ENCODE measurements at regions not wholly inside any gene's neighbourhood (a gene's known extent, or its start where the extent isn't known, plus 50 kb on each side); places are given as distances from the start of the nearest gene placed in this dataset.

- H3K4me3 ChIP-seq (ENCODE audit: insufficient read depth, low read depth, low read length): no peak overlapping the region
- DNase-seq: no peak
- no peaks in the 10 kb centered on the region for H3K36me3 ChIP-seq (replicated peaks; ENCODE audit: control insufficient read depth, insufficient read depth, low read length)
- H3K27me3 ChIP-seq (ENCODE audit: control insufficient read depth, insufficient read depth, low read length): no peaks in the 10 kb centered on the region
Measured at GRCh38 chr13:30027569-30028455, 177.4 kb upstream of the UBL3 start.

- Histone ChIP-seq H3K4me3 (ENCODE audit: insufficient read depth, low read depth, low read length) (no peak overlapping the region), H3K27me3 (ENCODE audit: control insufficient read depth, insufficient read depth, low read length) (no peaks in the 10 kb centered on the region), H3K36me3 (replicated peaks; ENCODE audit: control insufficient read depth, insufficient read depth, low read length) (no peaks in the 10 kb centered on the region)
- DNase-seq: no peak
Measured at GRCh38 chr13:30026909-30027308, 176.5 kb upstream of the UBL3 start.

- Histone ChIP-seq H3K36me3 (replicated peaks; ENCODE audit: control insufficient read depth, insufficient read depth, low read length) (no peaks in the 10 kb centered on the region), H3K27me3 (ENCODE audit: control insufficient read depth, insufficient read depth, low read length) (no peaks in the 10 kb centered on the region), H3K4me3 (ENCODE audit: insufficient read depth, low read depth, low read length) (no peak overlapping the region)
- DNase-seq: no peak
Measured at GRCh38 chr13:30026093-30026492, 175.7 kb upstream of the UBL3 start.

GRCh38 chr13:30025351-30025750, 174.9 kb upstream of the UBL3 start:
- no peak for DNase-seq
- no peaks in the 10 kb centered on the region for H3K27me3 ChIP-seq (ENCODE audit: control insufficient read depth, insufficient read depth, low read length)
- no peaks in the 10 kb centered on the region for H3K36me3 ChIP-seq (replicated peaks; ENCODE audit: control insufficient read depth, insufficient read depth, low read length)
- H3K4me3 ChIP-seq (ENCODE audit: insufficient read depth, low read depth, low read length): no peak overlapping the region

GRCh38 chr13:30024125-30024865, 173.9 kb upstream of the UBL3 start:
- Histone ChIP-seq H3K4me3 (ENCODE audit: insufficient read depth, low read depth, low read length) (no peak overlapping the region), H3K27me3 (ENCODE audit: control insufficient read depth, insufficient read depth, low read length) (no peaks in the 10 kb centered on the region)
- DNase-seq: no peak

GRCh38 chr13:30023196-30023895, 172.9 kb upstream of the UBL3 start:
- Histone ChIP-seq H3K36me3 (replicated peaks; ENCODE audit: control insufficient read depth, insufficient read depth, low read length) (no peaks in the 10 kb centered on the region), H3K4me3 (ENCODE audit: insufficient read depth, low read depth, low read length) (no peak overlapping the region), H3K27me3 (ENCODE audit: control insufficient read depth, insufficient read depth, low read length) (no peaks in the 10 kb centered on the region)
- no peak for DNase-seq

More at GRCh38 chr13:30024125-30024865, 173.9 kb upstream of the UBL3 start:
- H3K36me3 ChIP-seq (replicated peaks; ENCODE audit: control insufficient read depth, insufficient read depth, low read length): no peaks in the 10 kb centered on the region

GRCh38 chr13:30022796-30023195, 172.4 kb upstream of the UBL3 start:
- Histone ChIP-seq H3K4me3 (ENCODE audit: insufficient read depth, low read depth, low read length) (no peak overlapping the region), H3K27me3 (ENCODE audit: control insufficient read depth, insufficient read depth, low read length) (no peaks in the 10 kb centered on the region), H3K36me3 (replicated peaks; ENCODE audit: control insufficient read depth, insufficient read depth, low read length) (no peaks in the 10 kb centered on the region)
- no peak for DNase-seq

GRCh38 chr13:30022256-30022655, 171.8 kb upstream of the UBL3 start:
- H3K4me3 ChIP-seq (ENCODE audit: insufficient read depth, low read depth, low read length): no peak overlapping the region
- DNase-seq: no peak
- H3K36me3 ChIP-seq (replicated peaks; ENCODE audit: control insufficient read depth, insufficient read depth, low read length): no peaks in the 10 kb centered on the region
- H3K27me3 ChIP-seq (ENCODE audit: control insufficient read depth, insufficient read depth, low read length): no peaks in the 10 kb centered on the region

GRCh38 chr13:30021611-30022010, 171.2 kb upstream of the UBL3 start:
- Histone ChIP-seq H3K27me3 (ENCODE audit: control insufficient read depth, insufficient read depth, low read length) (no peaks in the 10 kb centered on the region), H3K36me3 (replicated peaks; ENCODE audit: control insufficient read depth, insufficient read depth, low read length) (no peaks in the 10 kb centered on the region), H3K4me3 (ENCODE audit: insufficient read depth, low read depth, low read length) (no peak overlapping the region)
- DNase-seq: no peak

GRCh38 chr13:30020726-30021312, 170.4 kb upstream of the UBL3 start:
- DNase-seq: no peak
- Histone ChIP-seq H3K27me3 (ENCODE audit: control insufficient read depth, insufficient read depth, low read length) (no peaks in the 10 kb centered on the region), H3K4me3 (ENCODE audit: insufficient read depth, low read depth, low read length) (no peak overlapping the region), H3K36me3 (replicated peaks; ENCODE audit: control insufficient read depth, insufficient read depth, low read length) (no peaks in the 10 kb centered on the region)

GRCh38 chr13:30019648-30020626, 169.5 kb upstream of the UBL3 start:
- Histone ChIP-seq H3K4me3 (ENCODE audit: insufficient read depth, low read depth, low read length) (no peak overlapping the region), H3K36me3 (replicated peaks; ENCODE audit: control insufficient read depth, insufficient read depth, low read length) (no peaks in the 10 kb centered on the region), H3K27me3 (ENCODE audit: control insufficient read depth, insufficient read depth, low read length) (no peaks in the 10 kb centered on the region)
- peak; percentile 46 for DNase-seq

GRCh38 chr13:30017880-30018279, 167.5 kb upstream of the UBL3 start:
- Histone ChIP-seq H3K4me3 (ENCODE audit: insufficient read depth, low read depth, low read length) (no peak overlapping the region), H3K27me3 (ENCODE audit: control insufficient read depth, insufficient read depth, low read length) (no peaks in the 10 kb centered on the region)
- DNase-seq: peak; percentile 52

GRCh38 chr13:30016398-30016797, 166.0 kb upstream of the UBL3 start:
- no peak for DNase-seq
- Histone ChIP-seq H3K36me3 (replicated peaks; ENCODE audit: control insufficient read depth, insufficient read depth, low read length) (no peaks in the 10 kb centered on the region), H3K27me3 (ENCODE audit: control insufficient read depth, insufficient read depth, low read length) (no peaks in the 10 kb centered on the region), H3K4me3 (ENCODE audit: insufficient read depth, low read depth, low read length) (no peak overlapping the region)

More at GRCh38 chr13:30017880-30018279, 167.5 kb upstream of the UBL3 start:
- no peaks in the 10 kb centered on the region for H3K36me3 ChIP-seq (replicated peaks; ENCODE audit: control insufficient read depth, insufficient read depth, low read length)

Data from H7 (cell line).